AG20443 (cell line): ENCODE measurements at regions not wholly inside any gene's neighbourhood (a gene's known extent, or its start where the extent isn't known, plus 50 kb on each side); places are given as distances from the start of the nearest gene placed in this dataset.
"Not testable (repeated sequence)": the region's sequence is repeated elsewhere in the genome, so short reads cannot be mapped to it uniquely, and the experiment has no call there.

Source experiments
- DNase-seq: peaks from one replicate; pipeline ENCODE4 v3.0.0; 2012; ENCODE audit warnings: low spot score, mixed read lengths

- DNase-seq, result no peak
These were observed 875.4 kb upstream of the WWC1 start for GRCh38 chr5:167415779-167416746.

- no peak for DNase-seq
These were observed 873.8 kb upstream of the WWC1 start for GRCh38 chr5:167417662-167418061.

- DNase-seq, result no peak
These were observed 866.3 kb upstream of the WWC1 start for GRCh38 chr5:167425161-167425560.

- DNase-seq, result no peak
These were observed 864.9 kb upstream of the WWC1 start for GRCh38 chr5:167426501-167426900.

GRCh38 chr5:167427641-167428040, 863.8 kb upstream of the WWC1 start:
- DNase-seq, result not testable (repeated sequence)

- DNase-seq, result no peak
These were observed 850.6 kb upstream of the WWC1 start for GRCh38 chr5:167440846-167441245.

GRCh38 chr5:167442922-167443321, 848.5 kb upstream of the WWC1 start:
- DNase-seq, result peak; percentile 11

- DNase-seq, result no peak
These were observed 843.7 kb upstream of the WWC1 start for GRCh38 chr5:167447466-167448375.

GRCh38 chr5:167448376-167448775, 843.1 kb upstream of the WWC1 start:
- no peak for DNase-seq

- peak; percentile 46 for DNase-seq
These were observed 840.4 kb upstream of the WWC1 start for GRCh38 chr5:167451076-167451475.

- DNase-seq, result no peak
These were observed 839.3 kb upstream of the WWC1 start for GRCh38 chr5:167452136-167452535.

GRCh38 chr5:167453246-167454030, 838.0 kb upstream of the WWC1 start:
- peak; percentile 9 for DNase-seq

- DNase-seq, result no peak
These were observed 833.0 kb upstream of the WWC1 start for GRCh38 chr5:167458412-167458811.

- no peak for DNase-seq
These were observed 830.9 kb upstream of the WWC1 start for GRCh38 chr5:167460449-167461020.

GRCh38 chr5:167463939-167464338, 827.5 kb upstream of the WWC1 start:
- DNase-seq, result no peak

- DNase-seq, result no peak
These were observed 824.5 kb upstream of the WWC1 start for GRCh38 chr5:167466992-167467391.

- no peak for DNase-seq
These were observed 818.8 kb upstream of the WWC1 start for GRCh38 chr5:167472566-167473108.

- DNase-seq, result no peak
These were observed 813.3 kb upstream of the WWC1 start for GRCh38 chr5:167478188-167478587.

- no peak for DNase-seq
These were observed 811.7 kb upstream of the WWC1 start for GRCh38 chr5:167479779-167480178.

GRCh38 chr5:167481345-167481744, 810.1 kb upstream of the WWC1 start:
- no peak for DNase-seq

GRCh38 chr5:167482555-167482954, 808.9 kb upstream of the WWC1 start:
- DNase-seq, result no peak
